ENCODE measurements at regions not wholly inside any gene's neighbourhood (a gene's known extent, or its start where the extent isn't known, plus 50 kb on each side); places are given as distances from the start of the nearest gene placed in this dataset.

GRCh38 chr9:135029871-135030565 lies 57.5 kb upstream of the OLFM1 start:
- TF ChIP-seq POLR2A (IDR thresholded peaks at IDR 0.05; ENCODE audit: low read length) (no peak), GATA1 (IDR thresholded peaks at IDR 0.05; ENCODE audit: low read depth, low read length) (no peak)
